OCI-LY3 (cell line): ENCODE measurements at regions not wholly inside any gene's neighbourhood (a gene's known extent, or its start where the extent isn't known, plus 50 kb on each side); places are given as distances from the start of the nearest gene placed in this dataset.

Source experiments
- EZH2phosphoT487 ChIP-seq: fragments of 200-600 bp; shearing (Covaris generic); IDR thresholded peaks from 2 replicates; pipeline ENCODE4 v1.6.1; 2018; ENCODE audit warnings: antibody characterized with exemption, mixed run types, low read depth
- TF ChIP-seq, protein P1 (sequence below): fragments of 200-600, 300-600 bp; sonication (generic); IDR thresholded peaks from 2 replicates; pipeline ENCODE4 v1.5.1; 2014; ENCODE audit warnings: antibody characterized with exemption, low read length, low read depth

DNA sequence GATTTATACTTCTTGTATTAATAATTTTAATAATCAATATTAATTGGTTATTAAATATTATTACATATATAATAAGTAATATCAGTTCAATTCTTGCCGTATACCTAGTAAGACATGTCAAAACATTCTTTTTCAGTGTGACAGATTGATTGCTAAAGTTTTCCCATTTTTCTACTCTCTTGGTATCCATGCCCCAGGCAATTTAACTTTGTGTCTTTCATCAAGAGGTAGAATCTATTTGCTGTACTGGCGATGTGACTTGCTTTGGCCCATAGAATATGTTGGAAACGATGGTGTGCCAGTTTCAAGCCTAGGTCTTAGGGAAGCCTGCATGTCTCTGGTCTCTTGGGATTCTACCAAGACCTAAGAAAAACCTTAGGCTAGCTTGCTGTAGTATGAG, 436.1 kb upstream of the ADAMTS5 start:
- TF ChIP-seq, protein P1, sequence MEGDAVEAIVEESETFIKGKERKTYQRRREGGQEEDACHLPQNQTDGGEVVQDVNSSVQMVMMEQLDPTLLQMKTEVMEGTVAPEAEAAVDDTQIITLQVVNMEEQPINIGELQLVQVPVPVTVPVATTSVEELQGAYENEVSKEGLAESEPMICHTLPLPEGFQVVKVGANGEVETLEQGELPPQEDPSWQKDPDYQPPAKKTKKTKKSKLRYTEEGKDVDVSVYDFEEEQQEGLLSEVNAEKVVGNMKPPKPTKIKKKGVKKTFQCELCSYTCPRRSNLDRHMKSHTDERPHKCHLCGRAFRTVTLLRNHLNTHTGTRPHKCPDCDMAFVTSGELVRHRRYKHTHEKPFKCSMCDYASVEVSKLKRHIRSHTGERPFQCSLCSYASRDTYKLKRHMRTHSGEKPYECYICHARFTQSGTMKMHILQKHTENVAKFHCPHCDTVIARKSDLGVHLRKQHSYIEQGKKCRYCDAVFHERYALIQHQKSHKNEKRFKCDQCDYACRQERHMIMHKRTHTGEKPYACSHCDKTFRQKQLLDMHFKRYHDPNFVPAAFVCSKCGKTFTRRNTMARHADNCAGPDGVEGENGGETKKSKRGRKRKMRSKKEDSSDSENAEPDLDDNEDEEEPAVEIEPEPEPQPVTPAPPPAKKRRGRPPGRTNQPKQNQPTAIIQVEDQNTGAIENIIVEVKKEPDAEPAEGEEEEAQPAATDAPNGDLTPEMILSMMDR, result no peak
- no peak for TF ChIP-seq EZH2phosphoT487
